HCT116 (cell line): ENCODE measurements at regions not wholly inside any gene's neighbourhood (a gene's known extent, or its start where the extent isn't known, plus 50 kb on each side); places are given as distances from the start of the nearest gene placed in this dataset.

Experiments
- ATAC-seq: fragments of 200-7000 bp; cut with Tn5 transposase; 2 replicates; pipeline ENCODE4 v1.9.1; 2020; ENCODE audit warnings: mild to moderate bottlenecking, moderate library complexity
- BruUV-seq: library from RNA; stranded (reverse); fragments of 400-500 nt; replicated peaks from 2 replicates; lab custom pipeline; 2021; lab: Mats Ljungman, UMichigan
- CTCF ChIA-PET: fragments of 300-600 bp; sonication (Branson Sonifier 250); formaldehyde crosslinking; loops from one replicate; lab custom pipeline; 2021; ENCODE audit warnings: antibody characterized with exemption; lab: Charles Lee
- POLR2A ChIA-PET: fragments of 300-600, 350-600 bp; sonication (Branson Sonifier 250); formaldehyde crosslinking; loops from one replicate; lab custom pipeline; 2021; ENCODE audit warnings: antibody characterized with exemption; lab: Charles Lee
- RAD21 ChIA-PET, 2 experiments: fragments of 300-600 bp; sonication (Branson Sonifier 250); formaldehyde crosslinking; loops; one replicate each; lab custom pipeline; 2023; ENCODE audit warnings: low total read pairs in 2 of 2; ENCODE audit not compliant: uncharacterized antibody in 2 of 2, unreplicated experiment in 2 of 2, low non-redundant PET in 1 of 2; lab: Charles Lee
- DNase-seq: peaks from one replicate; pipeline ENCODE4 v3.0.0-alpha.2; 2010; ENCODE audit warnings: low read depth, low spot score
- H2AFZ ChIP-seq: fragments of 200-600 bp; shearing (Covaris generic), sonication (generic); 2 replicates; pipeline ENCODE4 v1.6.1; 2017; ENCODE audit warnings: low read depth, mixed run types, mixed read lengths, antibody characterized with exemption, low read length; ENCODE audit not compliant: poor library complexity, severe bottlenecking
- H3K27ac ChIP-seq: 2 replicates; pipeline ENCODE4 v1.5.1; 2012; ENCODE audit warnings: low read depth, low read length
- H3K27me3 ChIP-seq: fragments of 200-600 bp; sonication (generic); 2 replicates; pipeline ENCODE4 v1.6.1; 2016; ENCODE audit warnings: mixed run types, low read length, mixed read lengths; ENCODE audit not compliant: insufficient read depth
- H3K36me3 ChIP-seq, 2 experiments: fragments of 200-500 bp in 1 of 2; fragments of 200-600 bp in 1 of 2; sonication (Bioruptor generic) in 1 of 2; sonication (generic) in 1 of 2; 2 replicates each; pipeline versions ENCODE4 v1.5.1 to v1.6.1; 2014 to 2016; ENCODE audit warnings: low read length in 2 of 2, inconsistent platforms in 1 of 2, mixed read lengths in 1 of 2, mixed run types in 1 of 2; ENCODE audit not compliant: insufficient read depth in 2 of 2, control insufficient read depth in 1 of 2
- H3K4me1 ChIP-seq, 2 experiments: fragments of 200-600 bp in 1 of 2; sonication (generic) in 1 of 2; 2 replicates each; pipeline versions ENCODE4 v1.5.1 to v1.6.1; 2012 to 2017; ENCODE audit warnings: low read length in 2 of 2, inconsistent platforms in 1 of 2, mild to moderate bottlenecking in 1 of 2, mixed read lengths in 1 of 2, mixed run types in 1 of 2, moderate library complexity in 1 of 2; ENCODE audit not compliant: insufficient read depth in 2 of 2, control insufficient read depth in 1 of 2
- H3K4me2 ChIP-seq: fragments of 200-600 bp; sonication (generic); 2 replicates; pipeline ENCODE4 v1.6.1; 2017; ENCODE audit warnings: mixed run types, low read length, mixed read lengths
- H3K4me3 ChIP-seq, 2 experiments: fragments of 200-600 bp in 1 of 2; sonication (generic) in 1 of 2; replicated peaks in 1 of 2; 2 replicates each; pipeline ENCODE4 v1.5.1; 2011 to 2016; ENCODE audit warnings: low read length in 2 of 2, control low read depth in 1 of 2, low read depth in 1 of 2, mild to moderate bottlenecking in 1 of 2, mixed read lengths in 1 of 2, mixed run types in 1 of 2
- H3K79me2 ChIP-seq: fragments of 200-600 bp; sonication (generic); 2 replicates; pipeline ENCODE4 v1.6.1; 2017; ENCODE audit warnings: mild to moderate bottlenecking, mixed run types, low read length, moderate library complexity, mixed read lengths; ENCODE audit not compliant: insufficient read depth
- H3K9ac ChIP-seq: fragments of 200-600 bp; sonication (generic); 2 replicates; pipeline ENCODE4 v1.6.1; 2016; ENCODE audit warnings: low read length, mixed read lengths
- H3K9me2 ChIP-seq: fragments of 200-600 bp; sonication (generic), shearing (Covaris generic); 2 replicates; pipeline ENCODE4 v1.6.1; 2017; ENCODE audit warnings: mixed run types, mild to moderate bottlenecking, moderate library complexity; ENCODE audit not compliant: insufficient read depth
- H3K9me3 ChIP-seq, 2 experiments: fragments of 200-500 bp in 1 of 2; fragments of 200-600 bp in 1 of 2; sonication (Bioruptor generic) in 1 of 2; sonication (generic) in 1 of 2; 2 replicates each; pipeline ENCODE4 v1.6.1; 2014 to 2017; ENCODE audit warnings: low read length in 2 of 2, mixed read lengths in 2 of 2, inconsistent platforms in 1 of 2, low read depth in 1 of 2, mild to moderate bottlenecking in 1 of 2, mixed run types in 1 of 2, moderate library complexity in 1 of 2; ENCODE audit not compliant: control insufficient read depth in 1 of 2, insufficient read depth in 1 of 2
- H4K20me1 ChIP-seq: fragments of 200-600 bp; sonication (generic), shearing (Covaris generic); 2 replicates; pipeline ENCODE4 v1.6.1; 2017; ENCODE audit warnings: mixed run types, mild to moderate bottlenecking, moderate library complexity; ENCODE audit not compliant: insufficient read depth
- CEBPB ChIP-seq: IDR thresholded peaks from 2 replicates; pipeline ENCODE4 v1.6.1; 2012; ENCODE audit warnings: low read depth
- ELF1 ChIP-seq: IDR thresholded peaks from 2 replicates; pipeline ENCODE4 v1.6.1; 2012; ENCODE audit warnings: low read depth, borderline replicate concordance
- JUND ChIP-seq: IDR thresholded peaks from 2 replicates; pipeline ENCODE4 v1.6.1; 2012
- POLR2AphosphoS5 ChIP-seq: IDR thresholded peaks from 2 replicates; pipeline ENCODE4 v1.6.1; 2011; ENCODE audit warnings: mild to moderate bottlenecking, low read depth, low read length, moderate library complexity
- REST ChIP-seq: IDR thresholded peaks from 2 replicates; pipeline ENCODE4 v1.6.1; 2012; ENCODE audit warnings: low read depth
- SP1 ChIP-seq: IDR thresholded peaks from 2 replicates; pipeline ENCODE4 v1.6.1; 2012; ENCODE audit warnings: low read depth
- SRF ChIP-seq: IDR thresholded peaks from 2 replicates; pipeline ENCODE4 v1.6.1; 2012; ENCODE audit warnings: low read depth
- TCF7L2 ChIP-seq: IDR thresholded peaks from 2 replicates; pipeline ENCODE4 v1.7.0; 2011; ENCODE audit warnings: borderline replicate concordance, inconsistent platforms; ENCODE audit not compliant: insufficient read depth, insufficient read length; ENCODE audit errors: extremely low read depth
- YY1 ChIP-seq: IDR thresholded peaks from 2 replicates; pipeline ENCODE4 v1.6.1; 2011; ENCODE audit warnings: low read length, low read depth, moderate library complexity, mild to moderate bottlenecking; ENCODE audit not compliant: insufficient replicate concordance; ENCODE audit errors: extremely low read depth
- ZBTB33 ChIP-seq: IDR thresholded peaks from 2 replicates; pipeline ENCODE4 v1.6.1; 2011; ENCODE audit warnings: mild to moderate bottlenecking, low read length, moderate library complexity; ENCODE audit not compliant: insufficient replicate concordance; ENCODE audit errors: extremely low read depth
- ZNF274 ChIP-seq: fragments of 200-500 bp; sonication (Bioruptor generic); IDR thresholded peaks from 2 replicates; pipeline ENCODE4 v1.6.1; 2014; ENCODE audit warnings: mild to moderate bottlenecking, low read depth, low read length, inconsistent platforms
- intact Hi-C: fragments of 100-400 bp; cut with micrococcal nuclease; formaldehyde crosslinking; loops from 2 replicates; pipeline ENCODE4 v1.10.0; 2022
- TF ChIP-seq, protein P1 (sequence below): IDR thresholded peaks from 2 replicates; pipeline ENCODE4 v1.6.1; 2012
- TF ChIP-seq, protein P2 (sequence below), 3 experiments: fragments of 200-600 bp in 1 of 3; sonication (generic) in 1 of 3; IDR thresholded peaks in 2 of 3; conservative IDR thresholded peaks in 1 of 3; 2 replicates each; pipeline ENCODE4 v1.5.1; 2012 to 2017; ENCODE audit warnings: low read depth in 2 of 3, low read length in 2 of 3, antibody characterized with exemption in 1 of 3, borderline replicate concordance in 1 of 3, control low read depth in 1 of 3, mild to moderate bottlenecking in 1 of 3, mixed read lengths in 1 of 3, mixed run types in 1 of 3, moderate library complexity in 1 of 3; ENCODE audit not compliant: insufficient read depth in 1 of 3

GRCh38 chrX:40266490-40267333, 169.0 kb upstream of the BCOR start:
- Histone ChIP-seq H3K9ac (peak overlapping the region; percentile 47; the same call in 1 of the 2 replicates), H4K20me1 (no peaks in the 10 kb centered on the region), H3K9me2 (no peaks in the 10 kb centered on the region), H3K9me3 (no peaks in the 10 kb centered on the region), H3K27me3 (no peaks in the 10 kb centered on the region), H3K4me3 (peak overlapping the region; percentile 45 to 56), H3K27ac (peak overlapping the region; percentile 37; the same call in 1 of the 2 replicates), H3K4me2 (peak overlapping the region; percentile 73), H3K79me2 (no peaks in the 10 kb centered on the region), H2AFZ (no peak overlapping the region), H3K36me3 (no peaks in the 10 kb centered on the region), H3K4me1 (peaks cover 10 to 37% of the 10 kb centered on the region in 2 experiments; a peak in 3 of 4 replicates)
- TF ChIP-seq SRF (no peak), SP1 (no peak), TCF7L2 (no peak), CEBPB (no peak), JUND (no peak), ELF1 (no peak), REST (no peak), YY1 (peak; percentile 6), ZNF274 (no peak), POLR2AphosphoS5 (0 out of 2 replicates have a peak, but pooled peaks have one; percentile 14), ZBTB33 (no peak)
- TF ChIP-seq, protein P1, sequence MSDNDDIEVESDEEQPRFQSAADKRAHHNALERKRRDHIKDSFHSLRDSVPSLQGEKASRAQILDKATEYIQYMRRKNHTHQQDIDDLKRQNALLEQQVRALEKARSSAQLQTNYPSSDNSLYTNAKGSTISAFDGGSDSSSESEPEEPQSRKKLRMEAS, result no peak
- TF ChIP-seq, protein P2, sequence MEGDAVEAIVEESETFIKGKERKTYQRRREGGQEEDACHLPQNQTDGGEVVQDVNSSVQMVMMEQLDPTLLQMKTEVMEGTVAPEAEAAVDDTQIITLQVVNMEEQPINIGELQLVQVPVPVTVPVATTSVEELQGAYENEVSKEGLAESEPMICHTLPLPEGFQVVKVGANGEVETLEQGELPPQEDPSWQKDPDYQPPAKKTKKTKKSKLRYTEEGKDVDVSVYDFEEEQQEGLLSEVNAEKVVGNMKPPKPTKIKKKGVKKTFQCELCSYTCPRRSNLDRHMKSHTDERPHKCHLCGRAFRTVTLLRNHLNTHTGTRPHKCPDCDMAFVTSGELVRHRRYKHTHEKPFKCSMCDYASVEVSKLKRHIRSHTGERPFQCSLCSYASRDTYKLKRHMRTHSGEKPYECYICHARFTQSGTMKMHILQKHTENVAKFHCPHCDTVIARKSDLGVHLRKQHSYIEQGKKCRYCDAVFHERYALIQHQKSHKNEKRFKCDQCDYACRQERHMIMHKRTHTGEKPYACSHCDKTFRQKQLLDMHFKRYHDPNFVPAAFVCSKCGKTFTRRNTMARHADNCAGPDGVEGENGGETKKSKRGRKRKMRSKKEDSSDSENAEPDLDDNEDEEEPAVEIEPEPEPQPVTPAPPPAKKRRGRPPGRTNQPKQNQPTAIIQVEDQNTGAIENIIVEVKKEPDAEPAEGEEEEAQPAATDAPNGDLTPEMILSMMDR (IDR thresholded peaks at IDR 0.05 in 2 of 3, conservative IDR thresholded peaks at IDR 0.05 in 1 of 3; ENCODE audit: borderline replicate concordance in 1 of 3, insufficient read depth in 1 of 3, low read depth in 2 of 3, low read length in 2 of 3), result peak in 2 of 3 experiments; percentile 57 to 61; a peak in 4 of 6 replicates
- BruUV-seq, result no TSS peak
- ChIA-PET CTCF (interaction anchor here (1.2 kb wide), 1 partner anchor 90 kb away, joined by 3 read pairs; no protein-coding TSS in a partner anchor), RAD21 (no interaction called here), POLR2A (no interaction called here)
- ATAC-seq, result peak; percentile 88
- peak; percentile 29 for DNase-seq
- intact Hi-C loops, result loop anchor here (2.0 to 10.0 kb wide), 4 partner anchors 92 to 612 kb away; no protein-coding TSS in a partner anchor
